ENCODE measurements at regions not wholly inside any gene's neighbourhood (a gene's known extent, or its start where the extent isn't known, plus 50 kb on each side); places are given as distances from the start of the nearest gene placed in this dataset.

GRCh38 chr11:127103586-127104388 is 103.2 kb upstream of the KIRREL3 start:
- H4K20me1 ChIP-seq (ENCODE audit: insufficient read depth, low read length, poor library complexity, severe bottlenecking), result no peaks in the 10 kb centered on the region
- no peak overlapping the region for H2AFZ ChIP-seq (ENCODE audit: low read length)
- H3K4me1 ChIP-seq (ENCODE audit: insufficient read depth, low read length, poor library complexity, severe bottlenecking), result no peaks in the 10 kb centered on the region
- TF ChIP-seq CTCF (conservative IDR thresholded peaks at IDR 0.05; ENCODE audit: low read length), result no peak
- no peak for TF ChIP-seq EZH2phosphoT487 (IDR thresholded peaks at IDR 0.05; ENCODE audit: borderline replicate concordance)
- H3F3A ChIP-seq (ENCODE audit: low read depth), result no peaks in the 10 kb centered on the region
- H3K9me3 ChIP-seq (ENCODE audit: insufficient read depth, low read depth, low read length), result no peaks in the 10 kb centered on the region
- H3K4me2 ChIP-seq (ENCODE audit: low read depth, low read length, poor library complexity, severe bottlenecking), result no peak overlapping the region
- H3K79me2 ChIP-seq (ENCODE audit: insufficient read depth, low read length), result no peaks in the 10 kb centered on the region
- no peak overlapping the region for H3K4me3 ChIP-seq (ENCODE audit: low read length, poor library complexity, severe bottlenecking)
- no peaks in the 10 kb centered on the region for H3K36me3 ChIP-seq (ENCODE audit: insufficient read depth, low read length)
- no peaks in the 10 kb centered on the region for H3K9me2 ChIP-seq (replicated peaks; ENCODE audit: low read depth, low read length)
- no peak overlapping the region for H3K9ac ChIP-seq (ENCODE audit: low read depth, low read length, poor library complexity, severe bottlenecking)
- no peaks in the 10 kb centered on the region for H3K27me3 ChIP-seq (ENCODE audit: insufficient read depth, low read length, poor library complexity, severe bottlenecking)

GRCh38 chr11:127098684-127099083 is 98.1 kb upstream of the KIRREL3 start:
- Histone ChIP-seq H3K9ac (ENCODE audit: low read depth, low read length, poor library complexity, severe bottlenecking) (no peak overlapping the region), H3K9me3 (ENCODE audit: insufficient read depth, low read depth, low read length) (no peaks in the 10 kb centered on the region), H3K4me3 (ENCODE audit: low read length, poor library complexity, severe bottlenecking) (no peak overlapping the region), H3K4me2 (ENCODE audit: low read depth, low read length, poor library complexity, severe bottlenecking) (no peak overlapping the region), H3K27me3 (ENCODE audit: insufficient read depth, low read length, poor library complexity, severe bottlenecking) (no peaks in the 10 kb centered on the region), H4K20me1 (ENCODE audit: insufficient read depth, low read length, poor library complexity, severe bottlenecking) (no peaks in the 10 kb centered on the region), H3K79me2 (ENCODE audit: insufficient read depth, low read length) (no peaks in the 10 kb centered on the region), H2AFZ (ENCODE audit: low read length) (no peak overlapping the region), H3F3A (ENCODE audit: low read depth) (no peaks in the 10 kb centered on the region), H3K9me2 (replicated peaks; ENCODE audit: low read depth, low read length) (no peaks in the 10 kb centered on the region), H3K36me3 (ENCODE audit: insufficient read depth, low read length) (no peaks in the 10 kb centered on the region), H3K4me1 (ENCODE audit: insufficient read depth, low read length, poor library complexity, severe bottlenecking) (no peaks in the 10 kb centered on the region)
- TF ChIP-seq CTCF (conservative IDR thresholded peaks at IDR 0.05; ENCODE audit: low read length) (no peak), EZH2phosphoT487 (IDR thresholded peaks at IDR 0.05; ENCODE audit: borderline replicate concordance) (no peak)

- H3K9ac ChIP-seq (ENCODE audit: low read depth, low read length, poor library complexity, severe bottlenecking), result no peak overlapping the region
- no peaks in the 10 kb centered on the region for H3K4me1 ChIP-seq (ENCODE audit: insufficient read depth, low read length, poor library complexity, severe bottlenecking)
- no peak overlapping the region for H3K4me3 ChIP-seq (ENCODE audit: low read length, poor library complexity, severe bottlenecking)
- H3K9me2 ChIP-seq (replicated peaks; ENCODE audit: low read depth, low read length), result no peaks in the 10 kb centered on the region
- no peaks in the 10 kb centered on the region for H4K20me1 ChIP-seq (ENCODE audit: insufficient read depth, low read length, poor library complexity, severe bottlenecking)
- H3K4me2 ChIP-seq (ENCODE audit: low read depth, low read length, poor library complexity, severe bottlenecking), result no peak overlapping the region
- H3F3A ChIP-seq (ENCODE audit: low read depth), result no peaks in the 10 kb centered on the region
- no peak overlapping the region for H2AFZ ChIP-seq (ENCODE audit: low read length)
- H3K79me2 ChIP-seq (ENCODE audit: insufficient read depth, low read length), result no peaks in the 10 kb centered on the region
- H3K9me3 ChIP-seq (ENCODE audit: insufficient read depth, low read depth, low read length), result no peaks in the 10 kb centered on the region
- TF ChIP-seq CTCF (conservative IDR thresholded peaks at IDR 0.05; ENCODE audit: low read length) (no peak), EZH2phosphoT487 (IDR thresholded peaks at IDR 0.05; ENCODE audit: borderline replicate concordance) (no peak)
- no peaks in the 10 kb centered on the region for H3K36me3 ChIP-seq (ENCODE audit: insufficient read depth, low read length)
- no peaks in the 10 kb centered on the region for H3K27me3 ChIP-seq (ENCODE audit: insufficient read depth, low read length, poor library complexity, severe bottlenecking)
Observed at GRCh38 chr11:127080735-127081134, 80.2 kb upstream of the KIRREL3 start.
